Urothelium cell line (cell line): ENCODE measurements at regions not wholly inside any gene's neighbourhood (a gene's known extent, or its start where the extent isn't known, plus 50 kb on each side); places are given as distances from the start of the nearest gene placed in this dataset.

Experiments
- DNase-seq: peaks from one replicate; pipeline ENCODE4 v3.0.0; 2011; ENCODE audit warnings: low spot score, mixed read lengths
- FAIRE-seq: peaks from 2 replicates; lab custom pipeline; 2011; peaks lifted over from hg19 to GRCh38; lab: Jason Lieb, UNC

DNA sequence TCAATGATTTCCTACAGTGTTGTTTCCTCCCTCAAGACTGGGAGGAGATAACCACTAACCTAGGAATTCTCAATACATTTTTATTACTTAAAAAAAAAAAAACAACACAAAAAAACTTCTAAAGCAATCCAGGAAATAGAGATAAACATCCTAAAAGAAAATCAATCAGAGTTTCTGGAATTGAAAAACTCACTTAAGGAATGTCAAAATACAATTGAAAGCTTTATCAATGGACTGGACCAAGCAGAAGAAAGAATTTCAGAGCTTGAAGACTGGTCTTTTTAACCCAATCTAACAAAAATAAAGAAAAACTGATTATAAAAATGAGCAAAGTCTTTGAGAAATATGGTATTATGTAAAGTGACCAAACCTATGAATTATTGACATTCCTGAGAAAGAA is 394.1 kb downstream of the XPNPEP1 start:
- no peak for DNase-seq
- no peak for FAIRE-seq

GRCh38 chr10:109517748-109518147 is 405.6 kb downstream of the XPNPEP1 start:
- DNase-seq = no peak
- no peak for FAIRE-seq

- no peak for FAIRE-seq
- DNase-seq = peak; percentile 27
These were observed 418.9 kb downstream of the XPNPEP1 start for GRCh38 chr10:109504401-109504800.

DNA sequence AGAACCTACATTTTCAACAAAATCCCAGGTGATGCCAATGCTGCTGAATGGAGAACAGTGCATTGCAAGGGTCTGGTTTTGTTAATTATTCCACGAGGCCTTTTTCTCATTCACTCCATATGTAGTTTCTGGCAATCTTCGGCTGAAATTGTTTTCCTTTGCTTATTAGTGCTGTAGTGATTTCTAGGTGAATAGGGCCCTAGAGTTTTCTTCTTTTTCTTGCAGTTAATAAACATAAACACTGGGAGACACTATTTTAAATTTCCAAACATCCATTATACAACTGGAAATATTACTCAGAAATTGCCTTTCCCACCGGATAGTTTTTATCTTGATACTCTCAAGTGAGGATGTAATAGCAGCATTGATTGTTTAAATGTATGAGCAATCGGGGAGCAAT is 435.6 kb downstream of the XPNPEP1 start:
- FAIRE-seq (no peak), DNase-seq (no peak)

- FAIRE-seq = no peak
- no peak for DNase-seq
These were observed 442.5 kb downstream of the XPNPEP1 start for GRCh38 chr10:109480836-109481235.

- FAIRE-seq = no peak
- no peak for DNase-seq
These were observed 447.4 kb downstream of the XPNPEP1 start for GRCh38 chr10:109475711-109476421.

- DNase-seq (no peak), FAIRE-seq (no peak)
These were observed 448.5 kb downstream of the XPNPEP1 start for GRCh38 chr10:109474812-109475211.

DNA sequence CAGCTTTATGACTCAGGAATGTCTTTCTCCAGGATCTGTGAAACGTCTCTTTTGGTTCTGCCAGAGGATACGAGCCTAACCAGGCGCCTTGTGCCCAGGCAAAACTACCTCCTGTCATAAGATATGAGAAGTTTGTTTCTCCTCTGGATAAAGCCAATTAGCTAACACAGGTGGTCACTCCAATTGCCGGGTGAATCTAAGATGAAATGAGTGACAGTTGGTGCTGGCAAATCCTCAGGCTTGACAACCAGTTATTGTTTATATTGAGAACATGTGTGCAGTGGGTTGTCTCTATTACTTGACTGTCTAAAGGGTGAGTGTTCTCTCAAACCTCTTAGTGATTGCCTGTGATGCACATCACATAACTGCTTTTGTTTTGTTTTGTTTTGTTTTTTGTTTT is 449.1 kb downstream of the XPNPEP1 start:
- FAIRE-seq (no peak), DNase-seq (no peak)

- FAIRE-seq (no peak), DNase-seq (no peak)
These were observed 455.8 kb downstream of the XPNPEP1 start for GRCh38 chr10:109467551-109467950.

DNA sequence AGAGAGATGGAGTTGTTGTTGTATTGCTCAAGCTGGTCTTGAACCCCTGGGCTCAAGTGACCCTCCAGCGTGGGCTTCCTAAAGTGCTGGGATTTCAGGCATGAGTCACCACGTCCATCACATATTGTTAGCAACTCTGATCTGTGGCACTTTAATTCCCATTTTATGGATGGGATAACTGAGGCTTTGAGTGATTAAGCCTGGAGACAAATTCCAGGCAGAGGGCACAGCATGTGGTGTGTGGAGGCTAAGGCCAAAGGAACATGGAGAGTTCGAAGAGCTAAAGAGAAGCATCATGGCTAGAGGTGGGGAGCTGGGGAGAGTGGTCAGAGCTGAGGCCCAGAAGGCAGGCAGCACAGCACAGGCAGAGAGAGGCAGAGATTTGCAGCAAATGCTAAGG is 458.4 kb downstream of the XPNPEP1 start:
- DNase-seq (no peak), FAIRE-seq (no peak)

GRCh38 chr10:109457302-109457638 is 466.0 kb downstream of the XPNPEP1 start:
- FAIRE-seq (no peak), DNase-seq (no peak)

GRCh38 chr10:109456566-109457301 is 466.6 kb downstream of the XPNPEP1 start:
- DNase-seq (peak; percentile 52), FAIRE-seq (no peak)

GRCh38 chr10:109454691-109455090 is 468.6 kb downstream of the XPNPEP1 start:
- no peak for DNase-seq
- FAIRE-seq = no peak

DNA sequence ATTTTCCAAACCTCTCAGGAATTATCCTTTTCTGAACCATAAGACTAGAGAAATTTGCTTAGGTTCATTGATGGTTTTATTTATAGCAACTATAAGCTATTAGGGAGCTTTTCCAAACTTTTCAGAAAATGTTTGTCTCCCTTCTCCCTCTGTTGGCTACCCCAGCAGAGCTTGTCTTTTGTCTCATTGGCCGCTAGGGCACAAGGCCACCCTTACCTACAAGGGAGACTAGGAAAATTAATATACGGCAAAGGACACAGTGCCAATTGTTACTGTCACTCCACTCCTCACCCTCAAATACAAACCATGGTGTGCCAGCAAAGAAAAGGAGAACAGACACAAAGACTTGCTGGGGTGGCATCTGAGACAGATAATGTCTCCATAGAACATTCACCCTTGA is 471.4 kb downstream of the XPNPEP1 start:
- DNase-seq = no peak
- no peak for FAIRE-seq

DNA sequence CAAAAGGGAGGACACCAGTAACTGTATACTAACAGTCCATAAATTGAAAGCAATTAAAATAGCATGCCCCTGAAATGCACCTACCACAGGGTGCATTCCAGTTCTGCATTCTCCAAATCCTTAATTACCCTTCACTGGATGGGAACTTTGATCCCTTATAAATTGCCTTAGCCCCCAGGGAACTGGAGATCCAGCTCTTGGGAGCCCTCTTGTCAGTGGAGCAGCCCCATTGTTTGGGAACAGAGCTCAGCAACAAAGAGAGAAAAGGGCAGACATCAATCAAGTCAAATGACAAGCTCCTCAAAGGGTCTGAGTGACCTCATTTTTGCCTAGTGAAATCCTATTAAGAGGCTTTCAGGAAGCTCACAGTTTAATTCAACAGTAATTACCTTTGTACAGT is 472.6 kb downstream of the XPNPEP1 start:
- FAIRE-seq (no peak), DNase-seq (no peak)

- FAIRE-seq = no peak
- no peak for DNase-seq
These were observed 489.9 kb downstream of the XPNPEP1 start for GRCh38 chr10:109433434-109433833.

GRCh38 chr10:109432281-109432680 is 491.0 kb downstream of the XPNPEP1 start:
- no peak for FAIRE-seq
- no peak for DNase-seq

DNA sequence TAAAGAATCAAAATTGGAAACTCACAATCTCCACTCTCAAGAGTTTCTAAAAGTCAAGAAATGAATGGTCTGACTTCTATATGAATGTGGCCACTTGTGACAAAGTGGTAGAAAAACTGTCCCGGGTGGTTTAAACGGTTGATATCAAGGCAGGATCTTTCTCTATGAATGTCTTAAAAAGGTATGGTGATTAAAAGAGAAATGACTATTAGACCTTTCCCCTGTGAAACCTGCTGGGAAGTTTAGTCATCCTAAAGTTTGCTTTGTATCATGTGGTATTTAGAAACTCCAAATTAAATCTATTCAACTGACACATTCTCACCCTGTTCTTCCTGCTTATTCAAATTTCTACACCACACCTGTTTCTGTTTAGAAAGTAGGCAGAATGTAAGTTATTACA is 492.5 kb downstream of the XPNPEP1 start:
- no peak for DNase-seq
- no peak for FAIRE-seq

- no peak for FAIRE-seq
These were observed 493.1 kb downstream of the XPNPEP1 start for GRCh38 chr10:109430043-109430760.

DNA sequence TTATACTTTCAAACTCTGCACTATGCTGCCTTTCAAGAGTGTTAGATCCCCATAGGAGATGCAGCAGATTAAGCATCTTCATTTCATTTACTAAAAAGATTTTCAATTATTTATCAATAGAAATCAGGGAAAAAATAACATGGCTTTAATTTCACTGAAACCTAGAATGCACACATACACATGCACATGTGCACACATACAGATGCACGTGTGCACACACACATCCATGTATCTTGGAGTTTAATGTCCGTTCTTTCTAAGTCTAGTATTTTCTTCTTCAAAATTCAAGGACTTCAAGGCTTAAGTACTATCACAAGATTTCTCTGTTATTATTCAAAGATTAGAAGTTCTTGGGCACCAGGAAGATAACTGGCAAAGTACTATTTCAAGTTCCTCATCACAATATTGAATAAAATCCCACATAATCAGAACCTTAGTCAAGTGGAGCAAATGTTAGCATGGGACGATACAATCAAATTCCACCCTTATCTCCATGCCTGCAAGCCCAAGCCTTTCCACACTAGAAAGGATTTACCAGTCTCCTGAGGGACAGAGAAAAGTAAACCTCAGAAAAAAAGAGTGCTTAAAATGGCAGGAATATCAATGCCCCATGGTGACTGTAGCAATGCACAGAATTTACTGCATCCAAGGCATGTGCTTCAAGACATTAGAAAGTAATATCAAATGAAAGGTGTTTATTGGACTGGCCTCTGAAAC is 494.4 kb downstream of the XPNPEP1 start:
- FAIRE-seq (peak; percentile 9), DNase-seq (no peak)

More at GRCh38 chr10:109430043-109430760, 493.1 kb downstream of the XPNPEP1 start:
- peak; percentile 33 for DNase-seq

GRCh38 chr10:109427411-109427810 is 495.9 kb downstream of the XPNPEP1 start:
- FAIRE-seq (no peak), DNase-seq (no peak)
